ENCODE measurements at regions not wholly inside any gene's neighbourhood (a gene's known extent, or its start where the extent isn't known, plus 50 kb on each side); places are given as distances from the start of the nearest gene placed in this dataset.

GRCh38 chr10:69693886-69694285, 63.8 kb downstream of the FAM241B start:
- TF ChIP-seq, protein P1, sequence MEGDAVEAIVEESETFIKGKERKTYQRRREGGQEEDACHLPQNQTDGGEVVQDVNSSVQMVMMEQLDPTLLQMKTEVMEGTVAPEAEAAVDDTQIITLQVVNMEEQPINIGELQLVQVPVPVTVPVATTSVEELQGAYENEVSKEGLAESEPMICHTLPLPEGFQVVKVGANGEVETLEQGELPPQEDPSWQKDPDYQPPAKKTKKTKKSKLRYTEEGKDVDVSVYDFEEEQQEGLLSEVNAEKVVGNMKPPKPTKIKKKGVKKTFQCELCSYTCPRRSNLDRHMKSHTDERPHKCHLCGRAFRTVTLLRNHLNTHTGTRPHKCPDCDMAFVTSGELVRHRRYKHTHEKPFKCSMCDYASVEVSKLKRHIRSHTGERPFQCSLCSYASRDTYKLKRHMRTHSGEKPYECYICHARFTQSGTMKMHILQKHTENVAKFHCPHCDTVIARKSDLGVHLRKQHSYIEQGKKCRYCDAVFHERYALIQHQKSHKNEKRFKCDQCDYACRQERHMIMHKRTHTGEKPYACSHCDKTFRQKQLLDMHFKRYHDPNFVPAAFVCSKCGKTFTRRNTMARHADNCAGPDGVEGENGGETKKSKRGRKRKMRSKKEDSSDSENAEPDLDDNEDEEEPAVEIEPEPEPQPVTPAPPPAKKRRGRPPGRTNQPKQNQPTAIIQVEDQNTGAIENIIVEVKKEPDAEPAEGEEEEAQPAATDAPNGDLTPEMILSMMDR (IDR thresholded peaks at IDR 0.05) = no peak
- TF ChIP-seq EZH2 (IDR thresholded peaks at IDR 0.05; ENCODE audit: borderline replicate concordance, insufficient read depth, low read depth, low read length, poor library complexity, severe bottlenecking) = no peak
